ENCODE measurements at regions not wholly inside any gene's neighbourhood (a gene's known extent, or its start where the extent isn't known, plus 50 kb on each side); places are given as distances from the start of the nearest gene placed in this dataset.
A peak's percentile ranks its signal among the peaks of the same experiment; 100 is the strongest.

- intact Hi-C loops (cut with micrococcal nuclease) = no loop called here
- Histone ChIP-seq H3K36me3 (replicated peaks in 1 of 2; ENCODE audit: control insufficient read depth in 1 of 2, insufficient read depth in 2 of 2, low read length in 2 of 2) (no peaks in the 10 kb centered on the region), H3K4me2 (replicated peaks; ENCODE audit: extremely low read depth, low read length, poor library complexity, severe bottlenecking) (no peak overlapping the region), H3K4me3 (replicated peaks in 1 of 3; ENCODE audit: low read depth in 2 of 3, low read length in 3 of 3) (no peak overlapping the region), H3K9me3 (replicated peaks in 1 of 2; ENCODE audit: control insufficient read depth in 1 of 2, insufficient read depth in 1 of 2, low read length in 2 of 2) (peaks cover 7 to 12% of the 10 kb centered on the region in 2 donors), H3K9ac (ENCODE audit: insufficient read depth, low read length, poor library complexity, severe bottlenecking) (no peak overlapping the region), H4K20me1 (ENCODE audit: insufficient read depth, low read length) (no peaks in the 10 kb centered on the region), H3K4me1 (ENCODE audit: control insufficient read depth in 1 of 2, insufficient read depth in 2 of 2, low read length in 2 of 2) (peaks cover 0 to 4% of the 10 kb centered on the region in 2 donors), H3K79me2 (ENCODE audit: insufficient read depth, low read length) (no peaks in the 10 kb centered on the region), H2AFZ (ENCODE audit: insufficient read depth, low read depth, low read length, poor library complexity, severe bottlenecking) (no peak overlapping the region), H3K27me3 (ENCODE audit: control insufficient read depth in 2 of 2, insufficient read depth in 2 of 2, low read length in 2 of 2) (no peaks in the 10 kb centered on the region), H3K27ac (ENCODE audit: low read depth in 1 of 2, low read length in 2 of 2) (peak overlapping the region in 1 of 2 donors; percentile 40)
- Mint-ChIP-seq H3K36me3 (no peaks in the 10 kb centered on the region), H3K4me1 (peaks cover 2% of the 10 kb centered on the region), H3K27me3 (ENCODE audit: low read depth in 3 of 3) (no peaks in the 10 kb centered on the region), H3K4me3 (no peak overlapping the region), H3K9me3 (peaks cover 5 to 14% (median 10%) of the 10 kb centered on the region in 7 donors), H3K27ac (no peak overlapping the region)
- no CpG with 5 or more reads among the region's 4 CpGs for WGBS (ENCODE audit: insufficient coverage)
- no peak for TF ChIP-seq CTCF (IDR thresholded peaks at IDR 0.05)
- DNase-seq = no peak
These were observed 328.6 kb downstream of the TBC1D4 start for GRCh38 chr13:75153386-75153785.

GRCh38 chr13:75151081-75151643 lies 330.8 kb downstream of the TBC1D4 start:
- no peaks in the 10 kb centered on the region for H3K79me2 ChIP-seq (ENCODE audit: insufficient read depth, low read length)

More at GRCh38 chr13:75151081-75151643, 330.8 kb downstream of the TBC1D4 start:
- WGBS (ENCODE audit: insufficient coverage) = 80% methylated on average over 2 of the region's 3 CpGs
- no peak overlapping the region for H3K4me2 ChIP-seq (replicated peaks; ENCODE audit: extremely low read depth, low read length, poor library complexity, severe bottlenecking)
- peaks cover 0 to 12% of the 10 kb centered on the region in 2 donors for H3K9me3 ChIP-seq (replicated peaks in 1 of 2; ENCODE audit: control insufficient read depth in 1 of 2, insufficient read depth in 1 of 2, low read length in 2 of 2)
- Mint-ChIP-seq H3K36me3 (no peaks in the 10 kb centered on the region), H3K4me1 (peaks cover 2% of the 10 kb centered on the region), H3K9me3 (peaks cover 3 to 14% (median 9%) of the 10 kb centered on the region in 7 donors), H3K27me3 (ENCODE audit: low read depth in 3 of 3) (no peaks in the 10 kb centered on the region), H3K27ac (no peak overlapping the region), H3K4me3 (no peak overlapping the region)
- no peak overlapping the region for H3K9ac ChIP-seq (ENCODE audit: insufficient read depth, low read length, poor library complexity, severe bottlenecking)
- no peaks in the 10 kb centered on the region for H4K20me1 ChIP-seq (ENCODE audit: insufficient read depth, low read length)
- H3K27ac ChIP-seq (ENCODE audit: low read depth in 1 of 2, low read length in 2 of 2) = no peak overlapping the region
- TF ChIP-seq CTCF (IDR thresholded peaks at IDR 0.05) = no peak
- intact Hi-C loops (cut with micrococcal nuclease) = no loop called here
- peaks cover 0 to 4% of the 10 kb centered on the region in 2 donors for H3K4me1 ChIP-seq (ENCODE audit: control insufficient read depth in 1 of 2, insufficient read depth in 2 of 2, low read length in 2 of 2)
- H3K4me3 ChIP-seq (replicated peaks in 1 of 3; ENCODE audit: low read depth in 2 of 3, low read length in 3 of 3) = no peak overlapping the region
- no peak overlapping the region for H2AFZ ChIP-seq (ENCODE audit: insufficient read depth, low read depth, low read length, poor library complexity, severe bottlenecking)
- no peaks in the 10 kb centered on the region for H3K27me3 ChIP-seq (ENCODE audit: control insufficient read depth in 2 of 2, insufficient read depth in 2 of 2, low read length in 2 of 2)
- no peak for DNase-seq
- H3K36me3 ChIP-seq (replicated peaks in 1 of 2; ENCODE audit: control insufficient read depth in 1 of 2, insufficient read depth in 2 of 2, low read length in 2 of 2) = no peaks in the 10 kb centered on the region

Data from CD14-positive monocyte (primary cell).